IPS-15b (cell line): ENCODE measurements at regions not wholly inside any gene's neighbourhood (a gene's known extent, or its start where the extent isn't known, plus 50 kb on each side); places are given as distances from the start of the nearest gene placed in this dataset.
"Not testable (repeated sequence)": the region's sequence is repeated elsewhere in the genome, so short reads cannot be mapped to it uniquely, and the experiment has no call there.

Experiments used
- H3K27me3 ChIP-seq: one replicate; pipeline ENCODE4 v1.6.1; 2013; ENCODE audit warnings: low read length; ENCODE audit not compliant: control insufficient read depth, insufficient read depth
- H3K36me3 ChIP-seq: one replicate; pipeline ENCODE4 v1.6.1; 2013; ENCODE audit warnings: low read length; ENCODE audit not compliant: control insufficient read depth, insufficient read depth
- H3K4me1 ChIP-seq: one replicate; pipeline ENCODE4 v1.6.1; 2013; ENCODE audit warnings: mild to moderate bottlenecking, low read length; ENCODE audit not compliant: control insufficient read depth, insufficient read depth
- H3K4me3 ChIP-seq: one replicate; pipeline ENCODE4 v1.5.1; 2013; ENCODE audit warnings: low read depth, low read length
- H3K9ac ChIP-seq: one replicate; pipeline ENCODE4 v1.6.1; 2013; ENCODE audit warnings: low read depth, mild to moderate bottlenecking, low read length
- H3K9me3 ChIP-seq: one replicate; pipeline ENCODE4 v1.6.1; 2013; ENCODE audit warnings: mild to moderate bottlenecking, low read length; ENCODE audit not compliant: control insufficient read depth, insufficient read depth

DNA sequence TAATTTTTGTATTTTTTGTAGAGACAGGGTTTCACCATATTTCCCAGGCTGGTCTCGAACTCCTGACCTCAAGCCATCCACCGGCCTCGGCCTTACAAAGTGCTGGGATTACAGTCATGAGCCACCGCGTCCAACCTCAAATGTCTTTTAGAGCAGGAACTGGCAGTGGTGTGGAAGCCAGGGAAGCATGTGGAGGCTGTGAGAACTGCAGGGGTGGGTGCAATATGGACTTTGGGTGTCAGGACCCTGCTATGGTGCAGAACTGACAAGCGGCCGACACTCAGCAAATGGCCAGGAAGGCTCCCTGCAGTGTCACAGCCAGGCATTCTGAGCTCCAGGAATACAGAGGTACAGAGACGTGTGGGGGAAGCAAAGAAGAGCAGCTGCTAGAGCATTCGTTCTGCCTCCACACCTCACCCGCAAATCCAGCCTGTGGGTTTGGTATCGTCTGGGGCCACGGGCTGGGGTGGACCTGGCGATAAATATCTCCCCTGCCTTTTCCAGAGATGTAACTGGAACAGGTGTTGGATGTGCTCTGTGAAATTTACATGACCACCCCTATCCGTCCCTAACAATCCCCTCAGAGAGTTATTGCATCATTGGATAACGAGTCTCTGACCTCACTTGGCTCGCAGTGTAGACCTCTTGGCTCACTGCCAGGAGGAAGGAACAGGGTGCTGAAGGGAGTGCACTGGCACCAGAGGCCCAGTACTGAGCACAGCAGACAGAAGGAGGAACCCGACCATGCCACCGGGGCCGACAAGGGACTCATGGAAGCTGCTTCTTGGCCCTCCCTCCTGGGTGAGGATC is 624.7 kb upstream of the B3GAT1 start:
- peaks cover 5% of the 10 kb centered on the region for H3K4me1 ChIP-seq
- H3K36me3 ChIP-seq = no peaks in the 10 kb centered on the region
- H3K9ac ChIP-seq = no peak overlapping the region
- no peaks in the 10 kb centered on the region for H3K9me3 ChIP-seq
- H3K4me3 ChIP-seq = no peak overlapping the region
- peaks cover 4% of the 10 kb centered on the region for H3K27me3 ChIP-seq

GRCh38 chr11:135035282-135035681 is 623.2 kb upstream of the B3GAT1 start:
- Histone ChIP-seq H3K9ac (no peak overlapping the region), H3K36me3 (no peaks in the 10 kb centered on the region), H3K4me1 (peaks cover 5% of the 10 kb centered on the region), H3K9me3 (no peaks in the 10 kb centered on the region), H3K27me3 (peaks cover 4% of the 10 kb centered on the region), H3K4me3 (no peak overlapping the region)

DNA sequence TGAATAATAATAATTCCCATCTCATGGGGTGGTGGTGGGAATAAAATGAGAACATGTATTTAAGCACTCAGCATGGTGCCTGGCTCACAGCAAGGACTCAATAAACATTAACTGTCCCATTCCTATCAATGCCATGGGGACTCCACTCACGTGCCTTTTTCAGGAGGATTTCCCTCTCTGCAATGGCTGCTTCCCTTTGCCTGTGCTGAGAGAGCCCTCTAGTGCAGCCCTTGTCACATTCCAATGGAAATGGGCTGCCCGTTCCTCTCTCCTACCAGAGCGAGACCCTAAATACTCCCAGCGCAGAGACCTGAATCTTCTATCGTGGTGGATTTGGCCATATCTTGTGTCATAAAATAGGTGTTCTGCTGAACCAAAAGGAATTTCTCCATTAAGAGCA is 621.5 kb upstream of the B3GAT1 start:
- Histone ChIP-seq H3K4me1 (peaks cover 5% of the 10 kb centered on the region), H3K9me3 (no peaks in the 10 kb centered on the region), H3K9ac (no peak overlapping the region), H3K36me3 (no peaks in the 10 kb centered on the region), H3K4me3 (no peak overlapping the region), H3K27me3 (peaks cover 4% of the 10 kb centered on the region)

- H3K4me3 ChIP-seq = no peak overlapping the region
- peaks cover 5% of the 10 kb centered on the region for H3K4me1 ChIP-seq
- no peak overlapping the region for H3K9ac ChIP-seq
- no peaks in the 10 kb centered on the region for H3K9me3 ChIP-seq
- no peaks in the 10 kb centered on the region for H3K36me3 ChIP-seq
- H3K27me3 ChIP-seq = peaks cover 4% of the 10 kb centered on the region
Observed at GRCh38 chr11:135031205-135031989, 619.4 kb upstream of the B3GAT1 start.

- Histone ChIP-seq H3K36me3 (no peaks in the 10 kb centered on the region), H3K4me3 (no peak overlapping the region), H3K4me1 (peaks cover 4% of the 10 kb centered on the region), H3K9me3 (no peaks in the 10 kb centered on the region), H3K27me3 (peaks cover 2% of the 10 kb centered on the region), H3K9ac (no peak overlapping the region)
Observed at GRCh38 chr11:135027461-135027860, 615.4 kb upstream of the B3GAT1 start.

DNA sequence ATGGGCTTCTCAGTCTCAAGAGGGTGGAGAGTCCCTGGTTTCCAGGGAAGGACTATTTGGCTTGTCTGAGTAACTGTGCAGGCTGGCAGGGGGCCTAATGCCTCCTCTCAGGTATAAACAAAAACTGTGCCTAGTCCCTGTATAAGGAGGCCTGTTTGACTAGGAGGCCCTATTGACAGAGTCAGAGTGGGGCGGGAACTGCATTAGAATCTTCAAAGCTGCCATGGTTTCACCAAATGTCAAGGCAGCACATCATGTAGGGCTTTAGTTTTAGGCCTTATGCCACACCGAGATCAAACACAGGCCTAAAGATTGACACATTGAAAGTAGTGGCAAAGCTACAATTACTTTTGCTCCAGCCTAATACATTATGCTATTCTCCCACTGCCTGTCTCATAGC is 611.5 kb upstream of the B3GAT1 start:
- H3K4me3 ChIP-seq = no peak overlapping the region
- H3K27me3 ChIP-seq = no peaks in the 10 kb centered on the region
- no peak overlapping the region for H3K9ac ChIP-seq

DNA sequence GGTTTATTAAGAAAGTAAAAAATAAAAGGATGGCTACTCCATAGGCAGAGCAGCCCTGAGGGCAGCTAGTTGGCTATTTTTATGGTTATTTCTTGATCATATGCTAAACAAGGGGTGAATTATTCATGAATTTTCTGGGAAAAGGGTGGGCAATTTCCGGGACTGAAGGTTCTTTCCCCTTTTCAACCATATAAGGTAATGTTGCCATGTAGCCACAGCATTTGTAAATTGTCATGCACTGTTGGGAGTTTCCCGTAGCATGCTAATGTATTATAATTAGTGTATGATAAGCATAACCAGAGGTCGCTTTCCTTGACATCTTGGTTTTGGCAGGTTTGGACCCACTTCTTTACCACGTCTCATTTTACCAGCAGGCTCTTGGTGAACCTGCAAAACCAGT is 610.4 kb upstream of the B3GAT1 start:
- H3K9ac ChIP-seq = no peak overlapping the region
- no peak overlapping the region for H3K4me3 ChIP-seq
- no peaks in the 10 kb centered on the region for H3K9me3 ChIP-seq
- peaks cover 4% of the 10 kb centered on the region for H3K4me1 ChIP-seq
- no peaks in the 10 kb centered on the region for H3K27me3 ChIP-seq
- no peaks in the 10 kb centered on the region for H3K36me3 ChIP-seq

More for the DNA sequence above, 611.5 kb upstream of the B3GAT1 start:
- no peaks in the 10 kb centered on the region for H3K9me3 ChIP-seq
- peaks cover 4% of the 10 kb centered on the region for H3K4me1 ChIP-seq
- H3K36me3 ChIP-seq = no peaks in the 10 kb centered on the region

DNA sequence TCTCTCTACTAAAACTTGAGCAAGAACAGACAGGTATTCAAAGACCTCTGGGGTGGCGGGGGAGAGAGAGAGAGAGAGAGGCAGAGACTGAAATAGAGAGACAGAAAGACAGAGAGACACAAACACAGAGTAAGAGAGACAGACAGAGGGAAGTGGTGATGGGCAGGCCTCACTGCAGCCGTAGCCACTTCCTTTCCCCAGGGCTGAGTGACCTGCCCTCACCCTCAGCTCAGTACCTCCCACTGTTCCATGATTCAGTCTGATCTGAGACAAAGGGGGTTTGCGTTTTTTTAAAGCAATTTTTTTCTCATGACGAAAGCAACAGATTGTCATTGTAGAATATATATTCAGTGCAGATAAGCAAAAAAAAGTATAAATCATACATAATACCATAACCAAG is 607.9 kb upstream of the B3GAT1 start:
- Histone ChIP-seq H3K4me1 (peaks cover 4% of the 10 kb centered on the region), H3K9me3 (no peaks in the 10 kb centered on the region), H3K9ac (no peak overlapping the region), H3K36me3 (no peaks in the 10 kb centered on the region), H3K27me3 (no peaks in the 10 kb centered on the region), H3K4me3 (no peak overlapping the region)

DNA sequence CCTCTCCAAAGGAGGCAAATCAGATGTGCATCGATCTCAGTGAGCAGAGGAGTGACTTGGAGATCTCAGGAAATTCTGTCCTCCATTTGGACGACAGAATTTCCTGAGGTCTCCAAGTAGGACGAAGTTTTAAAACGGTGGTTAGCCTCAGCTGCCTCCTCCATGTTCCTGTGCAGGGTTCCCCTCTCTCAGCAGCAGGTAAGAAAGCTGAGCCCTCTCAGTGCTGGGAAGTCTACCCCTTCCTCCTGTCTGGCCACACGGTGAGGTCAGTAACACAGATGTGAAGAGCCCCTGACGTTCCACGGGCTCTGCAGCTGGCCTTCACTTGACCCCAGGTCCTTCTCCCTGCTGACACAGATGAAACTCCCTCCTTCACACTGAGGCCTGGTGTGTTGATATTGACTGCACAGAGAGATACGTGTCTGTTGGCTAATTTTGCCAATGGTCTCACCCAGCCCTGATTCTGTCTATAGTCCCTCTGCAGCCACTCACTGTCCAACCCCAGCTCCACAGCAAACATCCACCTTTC is 607.4 kb upstream of the B3GAT1 start:
- Histone ChIP-seq H3K4me1 (peaks cover 4% of the 10 kb centered on the region), H3K36me3 (no peaks in the 10 kb centered on the region), H3K4me3 (no peak overlapping the region), H3K27me3 (no peaks in the 10 kb centered on the region), H3K9ac (no peak overlapping the region), H3K9me3 (no peaks in the 10 kb centered on the region)

DNA sequence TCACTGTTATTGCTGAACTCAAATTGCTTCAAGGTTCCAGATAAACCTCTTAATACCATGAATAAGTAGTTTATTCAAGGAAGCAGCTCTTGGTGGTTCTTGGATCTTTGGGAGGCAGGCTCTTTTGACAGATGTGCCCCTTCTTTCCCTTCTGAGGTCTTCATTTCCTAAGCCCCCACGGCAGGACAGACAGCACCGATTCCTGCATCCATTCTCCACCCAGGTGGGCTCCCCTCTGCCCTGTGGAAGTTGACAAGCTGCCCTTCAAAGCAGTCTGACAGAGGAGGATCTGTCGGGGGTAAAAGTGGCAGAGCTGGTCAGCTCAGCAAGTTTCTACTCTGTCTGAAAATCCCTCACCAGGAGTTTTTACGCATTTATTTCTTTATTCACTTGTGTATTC is 605.3 kb upstream of the B3GAT1 start:
- no peaks in the 10 kb centered on the region for H3K36me3 ChIP-seq

GRCh38 chr11:135015966-135016365 is 603.9 kb upstream of the B3GAT1 start:
- Histone ChIP-seq H3K4me1 (no peaks in the 10 kb centered on the region), H3K9ac (no peak overlapping the region)

More for the DNA sequence above, 605.3 kb upstream of the B3GAT1 start:
- H3K4me1 ChIP-seq = no peaks in the 10 kb centered on the region
- H3K9ac ChIP-seq = no peak overlapping the region
- H3K4me3 ChIP-seq = no peak overlapping the region
- no peaks in the 10 kb centered on the region for H3K27me3 ChIP-seq
- no peaks in the 10 kb centered on the region for H3K9me3 ChIP-seq

DNA sequence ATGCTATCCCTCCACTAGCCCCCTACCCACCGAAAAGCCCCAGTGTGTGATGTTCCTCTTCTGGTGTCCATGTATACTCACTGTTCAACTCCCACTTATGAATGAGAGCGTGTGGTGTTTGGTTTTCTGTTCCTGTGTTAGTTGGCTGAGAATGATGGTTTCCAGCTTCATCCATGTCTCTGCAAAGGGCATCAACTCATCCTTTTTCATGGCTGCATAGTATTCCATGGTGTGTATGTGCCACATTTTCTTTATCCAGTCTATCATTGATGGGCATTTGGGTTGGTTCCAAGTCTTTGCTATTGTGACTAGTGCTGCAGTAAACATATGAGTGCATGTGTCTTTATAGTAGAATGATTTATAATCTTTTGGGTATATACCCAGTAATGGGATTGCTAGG is 599.3 kb upstream of the B3GAT1 start:
- H3K4me3 ChIP-seq, H3K36me3 ChIP-seq, H3K27me3 ChIP-seq, H3K4me1 ChIP-seq, H3K9ac ChIP-seq, H3K9me3 ChIP-seq: not testable (repeated sequence)

More at GRCh38 chr11:135015966-135016365, 603.9 kb upstream of the B3GAT1 start:
- no peaks in the 10 kb centered on the region for H3K27me3 ChIP-seq
- no peaks in the 10 kb centered on the region for H3K36me3 ChIP-seq
- H3K9me3 ChIP-seq = no peaks in the 10 kb centered on the region
- H3K4me3 ChIP-seq = no peak overlapping the region
